IPS-11a (cell line): ENCODE measurements at regions not wholly inside any gene's neighbourhood (a gene's known extent, or its start where the extent isn't known, plus 50 kb on each side); places are given as distances from the start of the nearest gene placed in this dataset.

ENCODE experiments used
- H3K4me3 ChIP-seq: one replicate; pipeline ENCODE4 v1.5.1; 2013; ENCODE audit warnings: low read depth, low read length, control low read depth

- no peak overlapping the region for H3K4me3 ChIP-seq
Measured at GRCh38 chr10:128817636-128818035, 649.4 kb upstream of the MGMT start.

GRCh38 chr10:128820663-128821062, 646.4 kb upstream of the MGMT start:
- no peak overlapping the region for H3K4me3 ChIP-seq

- no peak overlapping the region for H3K4me3 ChIP-seq
Measured at GRCh38 chr10:128823201-128823600, 643.8 kb upstream of the MGMT start.

DNA sequence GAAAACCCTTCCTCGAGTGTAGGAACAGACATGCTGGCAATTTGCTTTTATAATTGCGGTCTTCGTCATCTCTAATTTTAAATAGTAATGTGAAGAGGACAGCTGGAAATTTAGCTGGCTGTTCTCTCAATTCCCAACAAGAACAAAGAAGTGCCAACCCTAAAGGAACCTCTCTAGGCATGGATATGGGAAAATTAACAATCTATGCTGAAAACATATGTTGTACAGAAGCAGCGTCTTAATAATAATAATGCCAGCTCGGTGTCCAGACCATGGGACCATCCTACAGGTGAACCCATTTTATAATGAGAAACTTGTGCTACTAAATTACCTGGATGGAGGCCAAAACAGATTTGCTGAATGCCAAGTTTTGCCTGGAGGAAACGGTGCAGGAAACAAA, 641.4 kb upstream of the MGMT start:
- no peak overlapping the region for H3K4me3 ChIP-seq

DNA sequence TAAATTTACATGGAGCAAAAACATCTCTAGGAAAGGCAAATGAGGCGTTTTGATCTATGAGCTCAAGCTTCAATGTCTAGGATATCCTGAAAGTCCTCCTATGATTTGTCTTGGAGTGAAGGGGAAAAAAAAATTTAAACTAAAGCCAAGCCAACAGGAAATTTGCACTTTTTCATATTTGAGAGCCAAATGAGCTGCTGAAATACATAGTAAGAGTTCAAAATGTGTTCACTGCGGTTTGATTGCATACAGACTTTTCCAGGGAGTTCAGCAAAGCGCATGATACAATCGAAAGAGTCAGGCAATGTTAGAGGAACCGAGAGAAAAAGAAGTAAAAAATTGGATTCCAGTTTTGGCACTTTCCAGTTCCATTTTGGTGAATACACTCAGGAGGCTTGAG, 633.4 kb upstream of the MGMT start:
- H3K4me3 ChIP-seq: no peak overlapping the region

- H3K4me3 ChIP-seq: no peak overlapping the region
Measured at GRCh38 chr10:128835361-128835760, 631.7 kb upstream of the MGMT start.

DNA sequence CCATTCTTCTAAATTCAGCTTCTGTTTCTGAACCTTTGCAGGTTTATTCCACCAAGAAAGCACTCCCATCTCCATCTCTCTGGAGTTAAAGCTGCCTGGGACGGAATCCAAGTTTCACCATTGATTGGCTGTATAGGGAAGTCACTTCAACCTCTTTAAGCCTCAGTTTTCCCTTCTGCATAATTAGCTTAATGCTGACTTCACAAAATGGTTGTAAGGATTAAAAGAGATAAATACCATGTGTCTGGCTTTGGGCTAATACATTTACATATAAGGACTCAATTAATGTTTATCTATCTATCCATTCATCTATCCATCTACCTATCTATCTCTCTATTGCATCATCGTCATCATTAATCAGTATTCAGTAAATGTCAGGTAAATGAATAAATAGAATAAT, 629.6 kb upstream of the MGMT start:
- no peak overlapping the region for H3K4me3 ChIP-seq

GRCh38 chr10:128839134-128839533, 627.9 kb upstream of the MGMT start:
- no peak overlapping the region for H3K4me3 ChIP-seq

GRCh38 chr10:128839701-128840100, 627.3 kb upstream of the MGMT start:
- H3K4me3 ChIP-seq: no peak overlapping the region

DNA sequence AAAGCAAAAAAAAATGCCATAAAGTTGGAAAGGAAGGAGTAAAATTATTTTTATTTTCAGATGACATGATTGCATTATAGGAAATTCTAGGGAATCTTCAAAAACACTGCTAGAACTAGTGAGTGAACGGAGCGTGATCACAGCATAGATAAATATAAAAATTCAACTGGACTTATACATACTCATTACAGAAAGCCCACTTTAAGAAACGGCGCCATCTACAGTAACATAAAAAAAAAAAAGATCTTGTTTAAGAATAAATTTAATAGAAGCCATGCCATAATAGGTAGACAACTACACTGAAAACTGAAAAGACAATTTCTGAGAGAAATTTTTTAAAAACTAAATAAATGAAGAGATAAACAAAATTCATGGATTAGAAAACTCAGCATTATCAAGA, 623.1 kb upstream of the MGMT start:
- no peak overlapping the region for H3K4me3 ChIP-seq

DNA sequence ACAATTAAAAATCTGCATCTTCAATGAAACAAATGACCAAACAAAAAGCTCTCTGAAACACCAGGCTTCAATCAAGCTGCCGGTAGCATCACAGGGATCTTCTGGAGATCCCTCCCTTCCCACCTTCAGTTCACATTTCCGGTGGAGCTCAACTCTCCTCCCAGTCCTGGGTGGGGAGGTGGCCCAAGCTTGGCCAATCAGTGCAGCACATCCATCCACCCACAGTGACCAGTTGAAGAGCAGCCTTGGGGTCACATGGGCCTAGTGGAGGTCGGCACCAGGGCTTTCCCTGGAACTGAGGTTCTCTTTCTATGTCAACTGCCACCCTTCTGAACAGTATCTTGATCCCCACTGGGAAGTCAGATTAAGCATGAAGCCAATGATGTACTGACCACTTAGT, 620.1 kb upstream of the MGMT start:
- no peak overlapping the region for H3K4me3 ChIP-seq

DNA sequence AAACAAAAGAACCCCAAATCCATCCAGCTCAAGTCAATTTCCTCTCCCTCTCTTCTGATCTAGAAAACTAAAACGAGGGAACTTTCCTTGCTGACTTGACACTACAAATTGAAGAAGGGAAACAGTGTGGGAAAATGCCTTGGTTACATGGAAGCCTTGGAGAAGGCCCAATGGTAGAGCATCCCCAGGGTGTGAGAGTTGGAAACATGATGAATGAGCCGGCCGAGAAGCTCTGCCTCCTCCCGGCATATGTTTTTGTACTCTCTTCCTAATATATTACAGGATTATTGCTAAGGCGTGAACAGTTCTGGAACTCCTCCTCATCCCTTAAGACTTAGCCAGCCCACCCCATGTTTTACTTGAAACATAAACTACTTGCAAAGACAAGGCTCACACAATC, 618.2 kb upstream of the MGMT start:
- H3K4me3 ChIP-seq: no peak overlapping the region

DNA sequence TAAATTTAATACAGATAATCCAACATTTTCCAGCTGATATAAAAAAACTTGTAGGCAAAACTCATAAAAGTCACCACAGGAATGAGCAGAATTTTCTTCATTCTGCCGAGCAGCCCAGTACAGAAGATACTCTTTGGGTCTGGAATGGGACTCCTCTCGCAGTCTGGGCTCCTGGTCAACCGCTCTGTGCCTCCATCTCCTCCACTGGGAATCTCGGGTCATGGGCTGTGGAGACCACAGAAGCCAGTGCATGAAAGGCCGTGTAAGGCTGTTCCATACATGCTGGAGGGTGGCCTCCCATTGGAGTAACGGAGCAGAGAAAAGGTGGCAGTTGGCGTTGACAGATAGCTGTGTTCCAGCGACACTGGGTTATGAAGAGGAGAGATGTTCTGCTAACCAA, 616.4 kb upstream of the MGMT start:
- no peak overlapping the region for H3K4me3 ChIP-seq

DNA sequence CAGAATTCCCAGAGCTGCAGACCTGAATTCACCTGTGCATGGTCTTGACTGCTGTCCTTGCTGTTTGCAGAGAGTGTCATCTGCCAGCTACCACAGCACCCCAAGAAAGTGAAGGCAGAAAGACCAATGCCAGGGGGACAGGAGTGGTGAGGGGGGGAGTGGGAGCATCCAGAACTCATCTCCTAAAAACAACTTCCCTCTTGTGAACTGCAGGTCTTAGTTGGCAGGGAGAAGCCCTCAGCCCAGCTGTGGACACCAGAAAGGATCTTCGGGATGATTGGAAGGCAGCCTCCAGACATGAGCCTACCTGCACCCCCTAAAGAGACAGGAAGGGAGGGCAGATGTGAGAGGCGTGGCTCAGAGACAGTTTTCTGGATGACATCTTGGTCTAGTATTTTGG, 615.8 kb upstream of the MGMT start:
- H3K4me3 ChIP-seq: no peak overlapping the region

GRCh38 chr10:128851726-128852125, 615.3 kb upstream of the MGMT start:
- H3K4me3 ChIP-seq: no peak overlapping the region

DNA sequence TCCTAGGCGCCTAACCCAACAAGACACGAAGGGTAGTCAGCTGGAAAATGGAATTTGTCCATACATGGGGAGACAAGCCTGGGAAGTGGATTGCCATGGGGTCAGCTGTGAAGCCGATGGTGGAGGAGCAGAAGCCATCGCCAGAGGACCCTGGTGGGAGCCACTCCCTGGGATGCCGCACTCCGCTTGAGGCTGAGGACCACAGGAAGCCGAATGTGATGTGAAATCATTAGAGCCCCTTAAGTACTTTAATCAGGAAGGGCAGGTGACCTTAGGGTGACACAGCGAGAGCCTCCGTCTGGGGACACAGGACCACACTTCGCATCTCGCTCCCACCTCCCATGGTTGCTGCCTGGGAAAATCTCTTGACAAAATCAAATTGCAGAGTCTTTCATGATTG, 614.6 kb upstream of the MGMT start:
- no peak overlapping the region for H3K4me3 ChIP-seq

GRCh38 chr10:128852902-128853301, 614.1 kb upstream of the MGMT start:
- H3K4me3 ChIP-seq: no peak overlapping the region

GRCh38 chr10:128853537-128853936, 613.5 kb upstream of the MGMT start:
- no peak overlapping the region for H3K4me3 ChIP-seq

GRCh38 chr10:128854204-128854603, 612.8 kb upstream of the MGMT start:
- H3K4me3 ChIP-seq: no peak overlapping the region

DNA sequence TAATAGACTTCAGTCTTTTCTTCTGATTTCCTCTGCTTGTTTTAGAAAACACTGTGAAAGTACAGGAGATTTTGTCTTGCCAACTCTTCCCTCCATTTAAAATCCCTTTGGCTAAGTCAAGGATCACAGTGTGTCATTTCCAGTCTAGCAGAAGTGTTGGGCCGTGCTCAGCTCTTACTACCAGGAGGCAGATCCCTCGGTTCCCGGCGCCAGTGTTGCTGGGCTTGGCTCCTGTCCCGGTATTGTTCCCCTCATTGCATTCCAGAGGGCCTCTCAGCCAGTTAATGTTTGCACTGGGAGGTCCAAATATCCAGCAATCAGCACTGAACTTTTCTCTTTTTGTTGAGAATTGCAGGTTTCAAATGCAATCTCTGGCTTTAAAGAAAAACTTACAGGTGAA, 612.1 kb upstream of the MGMT start:
- no peak overlapping the region for H3K4me3 ChIP-seq

GRCh38 chr10:128855618-128856428, 611.2 kb upstream of the MGMT start:
- no peak overlapping the region for H3K4me3 ChIP-seq

DNA sequence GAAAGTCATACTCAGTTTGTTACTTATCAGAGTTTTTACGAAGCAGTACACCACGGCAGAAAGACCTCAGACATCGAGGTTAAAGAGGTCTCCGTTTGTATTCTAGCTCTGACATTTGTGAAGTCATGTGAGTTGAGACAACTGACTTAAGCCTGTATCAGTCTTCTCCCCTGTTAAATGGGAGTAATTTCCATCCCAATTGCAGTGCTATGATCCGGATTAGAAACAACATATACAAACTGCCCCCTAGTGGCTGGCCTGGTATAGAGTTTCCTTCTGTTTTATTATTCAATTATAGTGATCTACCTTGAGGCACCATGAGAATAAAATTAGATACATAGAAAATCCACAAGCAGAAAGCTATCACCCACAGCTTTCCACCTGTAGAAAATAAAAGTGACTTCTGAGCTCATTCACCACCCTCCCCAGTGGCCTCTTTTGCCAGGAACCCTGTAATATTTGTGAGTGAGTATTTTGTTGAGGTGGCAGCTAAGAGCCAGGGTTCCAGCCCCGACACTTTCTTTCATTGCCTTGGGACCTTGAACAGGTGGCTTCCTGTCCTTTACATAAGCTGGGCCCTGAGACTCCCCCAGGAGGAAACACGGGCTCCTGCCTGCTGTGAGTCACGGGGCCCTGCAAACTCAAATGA, 607.2 kb upstream of the MGMT start:
- no peak overlapping the region for H3K4me3 ChIP-seq

DNA sequence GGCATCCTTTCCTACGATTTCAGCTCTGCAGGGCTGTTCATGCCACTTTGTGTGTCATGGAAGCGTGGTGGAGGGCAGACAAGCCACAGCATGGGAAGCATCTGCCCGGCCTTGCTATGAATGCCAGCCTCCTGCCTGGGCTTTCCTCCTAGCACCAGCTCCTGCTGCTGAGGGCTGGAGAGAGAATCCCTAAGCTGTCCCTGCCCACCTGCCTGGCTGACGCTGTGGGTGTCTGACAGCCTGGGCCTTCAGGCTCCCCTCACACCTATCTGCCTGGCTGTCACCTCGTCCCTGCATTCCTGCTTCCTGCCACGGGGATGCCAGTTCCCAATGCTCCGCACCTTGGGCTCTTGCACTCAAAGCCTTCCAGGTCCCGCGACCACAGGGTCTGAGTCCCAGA, 606.5 kb upstream of the MGMT start:
- H3K4me3 ChIP-seq: no peak overlapping the region
